ENCODE measurements at regions not wholly inside any gene's neighbourhood (a gene's known extent, or its start where the extent isn't known, plus 50 kb on each side); places are given as distances from the start of the nearest gene placed in this dataset.

DNA sequence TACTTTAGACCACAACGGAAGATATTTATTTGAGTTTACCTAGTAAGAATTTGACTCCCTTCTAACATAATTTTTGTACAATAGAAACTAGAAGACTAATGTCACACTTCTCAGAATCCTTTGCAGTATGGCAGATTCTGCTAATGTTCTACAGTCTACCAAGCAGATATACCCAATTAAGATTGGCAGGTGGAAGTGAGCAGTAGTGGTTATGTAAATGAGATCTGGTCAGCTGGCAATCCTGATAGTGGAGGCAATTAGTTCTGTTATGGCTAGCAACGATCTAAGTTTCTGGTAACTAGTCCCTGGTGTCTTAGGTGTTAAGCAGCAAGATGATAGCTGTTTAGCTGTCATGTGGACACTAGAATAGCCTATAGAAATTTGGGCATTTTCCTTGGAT lies 101.0 kb downstream of the CENPW start:
- no peaks in the 10 kb centered on the region for H3K36me3 ChIP-seq (ENCODE audit: insufficient read depth, low read length)
- no peak overlapping the region for H3K4me2 ChIP-seq (ENCODE audit: insufficient read depth, low read length)
- H3K4me3 ChIP-seq (ENCODE audit: insufficient read depth, low read length) = no peak overlapping the region
- no peak overlapping the region for H3K27ac ChIP-seq (ENCODE audit: low read depth, low read length)
- DNase-seq (ENCODE audit: insufficient read length, low spot score, missing footprints) = no peak
- no peaks in the 10 kb centered on the region for H4K20me1 ChIP-seq (ENCODE audit: insufficient read depth, low read length)
- no peak overlapping the region for H2AFZ ChIP-seq (ENCODE audit: low read length)
- no peaks in the 10 kb centered on the region for H3K79me2 ChIP-seq (ENCODE audit: insufficient read depth, low read length)
- TF ChIP-seq, protein P1, sequence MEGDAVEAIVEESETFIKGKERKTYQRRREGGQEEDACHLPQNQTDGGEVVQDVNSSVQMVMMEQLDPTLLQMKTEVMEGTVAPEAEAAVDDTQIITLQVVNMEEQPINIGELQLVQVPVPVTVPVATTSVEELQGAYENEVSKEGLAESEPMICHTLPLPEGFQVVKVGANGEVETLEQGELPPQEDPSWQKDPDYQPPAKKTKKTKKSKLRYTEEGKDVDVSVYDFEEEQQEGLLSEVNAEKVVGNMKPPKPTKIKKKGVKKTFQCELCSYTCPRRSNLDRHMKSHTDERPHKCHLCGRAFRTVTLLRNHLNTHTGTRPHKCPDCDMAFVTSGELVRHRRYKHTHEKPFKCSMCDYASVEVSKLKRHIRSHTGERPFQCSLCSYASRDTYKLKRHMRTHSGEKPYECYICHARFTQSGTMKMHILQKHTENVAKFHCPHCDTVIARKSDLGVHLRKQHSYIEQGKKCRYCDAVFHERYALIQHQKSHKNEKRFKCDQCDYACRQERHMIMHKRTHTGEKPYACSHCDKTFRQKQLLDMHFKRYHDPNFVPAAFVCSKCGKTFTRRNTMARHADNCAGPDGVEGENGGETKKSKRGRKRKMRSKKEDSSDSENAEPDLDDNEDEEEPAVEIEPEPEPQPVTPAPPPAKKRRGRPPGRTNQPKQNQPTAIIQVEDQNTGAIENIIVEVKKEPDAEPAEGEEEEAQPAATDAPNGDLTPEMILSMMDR (IDR thresholded peaks at IDR 0.05; ENCODE audit: extremely low read depth, low read depth, low read length) = no peak
- no peaks in the 10 kb centered on the region for H3K27me3 ChIP-seq (ENCODE audit: insufficient read depth, low read length)
- H3K9me3 ChIP-seq (ENCODE audit: low read depth, low read length) = no peaks in the 10 kb centered on the region
- peaks cover 7% of the 10 kb centered on the region for H3K4me1 ChIP-seq (ENCODE audit: insufficient read depth, low read length)

DNA sequence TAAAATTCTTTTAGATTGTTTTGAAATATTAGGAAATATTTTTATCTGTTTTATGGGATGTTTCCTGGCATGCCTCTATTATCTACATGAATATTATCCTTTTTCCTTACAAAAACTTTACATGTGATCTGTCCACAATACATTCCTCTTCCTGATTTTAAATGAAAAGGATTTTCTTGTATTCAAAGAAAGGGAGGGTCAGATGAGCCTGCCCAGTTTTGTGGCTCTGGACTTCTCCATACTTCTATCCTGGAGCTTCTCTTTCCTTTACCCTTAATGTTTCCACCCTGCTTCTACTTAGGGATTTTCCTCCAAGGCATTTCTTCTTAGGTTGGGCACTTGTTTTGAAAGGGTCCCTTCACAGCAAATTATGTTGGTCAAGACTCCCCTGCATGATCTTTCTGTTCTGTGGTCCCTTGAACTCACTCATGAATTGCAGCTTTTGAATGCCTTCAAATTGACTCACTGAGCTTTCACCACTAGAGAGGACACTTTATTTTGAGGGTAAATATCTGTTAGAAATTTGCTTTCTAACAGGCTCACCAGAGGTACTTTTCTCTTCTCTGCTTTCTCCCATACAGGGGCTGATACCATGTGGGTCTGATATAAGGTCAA lies 104.9 kb downstream of the CENPW start:
- H4K20me1 ChIP-seq (ENCODE audit: insufficient read depth, low read length) = no peaks in the 10 kb centered on the region
- peak overlapping the region; percentile 32 for H2AFZ ChIP-seq (ENCODE audit: low read length)
- no peak for DNase-seq (ENCODE audit: insufficient read length, low spot score, missing footprints)
- H3K4me1 ChIP-seq (ENCODE audit: insufficient read depth, low read length) = peaks cover 7% of the 10 kb centered on the region
- no peaks in the 10 kb centered on the region for H3K27me3 ChIP-seq (ENCODE audit: insufficient read depth, low read length)
- H3K27ac ChIP-seq (ENCODE audit: low read depth, low read length) = no peak overlapping the region
- TF ChIP-seq, protein P1 (IDR thresholded peaks at IDR 0.05; ENCODE audit: extremely low read depth, low read depth, low read length) = no peak
- no peak overlapping the region for H3K4me3 ChIP-seq (ENCODE audit: insufficient read depth, low read length)
- H3K79me2 ChIP-seq (ENCODE audit: insufficient read depth, low read length) = no peaks in the 10 kb centered on the region
- H3K36me3 ChIP-seq (ENCODE audit: insufficient read depth, low read length) = no peaks in the 10 kb centered on the region
- no peak overlapping the region for H3K4me2 ChIP-seq (ENCODE audit: insufficient read depth, low read length)
- H3K9me3 ChIP-seq (ENCODE audit: low read depth, low read length) = no peaks in the 10 kb centered on the region

DNA sequence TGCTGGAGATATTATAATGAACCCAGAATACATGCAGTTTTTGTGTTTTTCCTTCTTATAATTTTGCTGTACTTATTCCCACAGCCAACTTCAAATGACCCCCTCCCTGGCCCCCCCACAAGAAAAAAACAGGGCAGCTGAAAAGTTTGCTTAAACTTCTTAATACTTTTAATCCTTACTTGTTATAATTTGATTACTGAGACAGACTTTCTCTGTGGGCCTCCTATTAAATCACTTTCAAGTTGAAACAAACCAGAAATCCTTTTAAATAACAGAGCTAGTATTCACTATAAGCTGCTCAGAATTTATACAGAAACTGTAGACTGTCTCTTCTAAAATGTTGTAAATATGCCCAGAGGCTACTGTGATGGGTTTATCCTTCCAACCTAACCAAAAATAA lies 106.3 kb downstream of the CENPW start:
- Histone ChIP-seq H3K36me3 (ENCODE audit: insufficient read depth, low read length) (no peaks in the 10 kb centered on the region), H3K27ac (ENCODE audit: low read depth, low read length) (no peak overlapping the region), H2AFZ (ENCODE audit: low read length) (peak overlapping the region; percentile 36), H3K9me3 (ENCODE audit: low read depth, low read length) (no peaks in the 10 kb centered on the region), H3K27me3 (ENCODE audit: insufficient read depth, low read length) (no peaks in the 10 kb centered on the region), H3K4me2 (ENCODE audit: insufficient read depth, low read length) (no peak overlapping the region), H3K4me3 (ENCODE audit: insufficient read depth, low read length) (no peak overlapping the region), H3K4me1 (ENCODE audit: insufficient read depth, low read length) (peaks cover 7% of the 10 kb centered on the region), H3K79me2 (ENCODE audit: insufficient read depth, low read length) (no peaks in the 10 kb centered on the region), H4K20me1 (ENCODE audit: insufficient read depth, low read length) (no peaks in the 10 kb centered on the region)
- TF ChIP-seq, protein P1 (IDR thresholded peaks at IDR 0.05; ENCODE audit: extremely low read depth, low read depth, low read length) = no peak
- no peak for DNase-seq (ENCODE audit: insufficient read length, low spot score, missing footprints)

DNA sequence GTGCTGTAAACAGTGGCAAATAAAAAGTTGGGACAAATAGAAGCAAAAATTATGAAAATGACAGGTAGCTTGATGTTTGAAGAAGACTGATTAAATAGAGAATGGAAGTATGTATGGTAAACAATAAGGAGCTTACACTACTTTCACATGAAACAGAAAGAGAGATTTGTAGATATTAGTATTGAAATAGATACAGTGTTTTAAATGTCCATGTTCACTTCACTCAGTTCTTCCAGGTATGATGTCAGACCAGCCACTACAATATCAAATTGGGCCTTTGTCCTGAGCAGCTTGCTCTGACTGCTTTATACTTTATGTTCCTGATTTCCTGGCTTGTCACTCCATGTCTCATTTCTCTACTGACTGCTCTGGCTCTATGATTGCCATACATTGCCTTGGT lies 107.5 kb downstream of the CENPW start:
- Histone ChIP-seq H3K4me3 (ENCODE audit: insufficient read depth, low read length) (no peak overlapping the region), H3K27ac (ENCODE audit: low read depth, low read length) (no peak overlapping the region), H2AFZ (ENCODE audit: low read length) (no peak overlapping the region), H3K4me2 (ENCODE audit: insufficient read depth, low read length) (no peak overlapping the region), H3K79me2 (ENCODE audit: insufficient read depth, low read length) (no peaks in the 10 kb centered on the region), H3K36me3 (ENCODE audit: insufficient read depth, low read length) (no peaks in the 10 kb centered on the region), H3K4me1 (ENCODE audit: insufficient read depth, low read length) (peaks cover 7% of the 10 kb centered on the region), H3K9me3 (ENCODE audit: low read depth, low read length) (no peaks in the 10 kb centered on the region), H3K27me3 (ENCODE audit: insufficient read depth, low read length) (no peaks in the 10 kb centered on the region), H4K20me1 (ENCODE audit: insufficient read depth, low read length) (no peaks in the 10 kb centered on the region)
- TF ChIP-seq, protein P1 (IDR thresholded peaks at IDR 0.05; ENCODE audit: extremely low read depth, low read depth, low read length) = no peak
- DNase-seq (ENCODE audit: insufficient read length, low spot score, missing footprints) = no peak

Measured in osteoblast (primary cell).